ENCODE measurements at regions not wholly inside any gene's neighbourhood (a gene's known extent, or its start where the extent isn't known, plus 50 kb on each side); places are given as distances from the start of the nearest gene placed in this dataset.

GRCh38 chr2:57210855-57211254 lies 835.8 kb upstream of the VRK2 start:
- TF ChIP-seq CTCF (IDR thresholded peaks at IDR 0.05), result no peak
- no peak for TF ChIP-seq EP300 (IDR thresholded peaks at IDR 0.05)

Data from tibial nerve (tissue), 4 donors.